ENCODE measurements at regions not wholly inside any gene's neighbourhood (a gene's known extent, or its start where the extent isn't known, plus 50 kb on each side); places are given as distances from the start of the nearest gene placed in this dataset.

GRCh38 chr1:99532276-99532580 lies 113.7 kb upstream of the PALMD start:
- no peak for TF ChIP-seq CTCF (IDR thresholded peaks at IDR 0.05; ENCODE audit: extremely low read depth, missing control alignments)
- DNase-seq (ENCODE audit: low spot score): no peak

- no peak for DNase-seq (ENCODE audit: low spot score)
- no peak for TF ChIP-seq CTCF (IDR thresholded peaks at IDR 0.05; ENCODE audit: extremely low read depth, missing control alignments)
These were observed 111.8 kb upstream of the PALMD start for GRCh38 chr1:99533909-99534637.

- TF ChIP-seq CTCF (IDR thresholded peaks at IDR 0.05; ENCODE audit: extremely low read depth, missing control alignments): no peak
- no peak for DNase-seq (ENCODE audit: low spot score)
These were observed 111.3 kb upstream of the PALMD start for GRCh38 chr1:99534638-99534930.

GRCh38 chr1:99535470-99536164 lies 110.3 kb upstream of the PALMD start:
- TF ChIP-seq CTCF (IDR thresholded peaks at IDR 0.05; ENCODE audit: extremely low read depth, missing control alignments): no peak
- DNase-seq (ENCODE audit: low spot score): no peak

GRCh38 chr1:99537886-99538617 lies 107.9 kb upstream of the PALMD start:
- DNase-seq (ENCODE audit: low spot score): no peak
- no peak for TF ChIP-seq CTCF (IDR thresholded peaks at IDR 0.05; ENCODE audit: extremely low read depth, missing control alignments)

GRCh38 chr1:99538618-99538956 lies 107.3 kb upstream of the PALMD start:
- TF ChIP-seq CTCF (IDR thresholded peaks at IDR 0.05; ENCODE audit: extremely low read depth, missing control alignments): no peak

GRCh38 chr1:99539131-99539530 lies 106.8 kb upstream of the PALMD start:
- no peak for TF ChIP-seq CTCF (IDR thresholded peaks at IDR 0.05; ENCODE audit: extremely low read depth, missing control alignments)
- DNase-seq (ENCODE audit: low spot score): no peak

More at GRCh38 chr1:99538618-99538956, 107.3 kb upstream of the PALMD start:
- DNase-seq (ENCODE audit: low spot score): no peak

Data from GM20000 (cell line).